BLaER1 (cell line): ENCODE measurements at regions not wholly inside any gene's neighbourhood (a gene's known extent, or its start where the extent isn't known, plus 50 kb on each side); places are given as distances from the start of the nearest gene placed in this dataset.

Source experiments
- H3K27ac ChIP-seq: shearing (Covaris generic); formaldehyde crosslinking; 2 replicates; pipeline ENCODE4 v1.8.1; 2022
- H3K27me3 ChIP-seq: shearing (Covaris generic); formaldehyde crosslinking; 2 replicates; pipeline ENCODE4 v1.8.1; 2022
- H3K36me3 ChIP-seq: shearing (Covaris generic); formaldehyde crosslinking; 2 replicates; pipeline ENCODE4 v1.8.1; 2022
- H3K4me1 ChIP-seq: shearing (Covaris generic); formaldehyde crosslinking; 2 replicates; pipeline ENCODE4 v1.8.1; 2022
- H3K4me2 ChIP-seq: shearing (Covaris generic); formaldehyde crosslinking; 2 replicates; pipeline ENCODE4 v1.8.1; 2022
- H3K4me3 ChIP-seq: shearing (Covaris generic); formaldehyde crosslinking; 2 replicates; pipeline ENCODE4 v1.8.1; 2022
- H3K9ac ChIP-seq: shearing (Covaris generic); formaldehyde crosslinking; 2 replicates; pipeline ENCODE4 v1.8.1; 2022
- H3K9me3 ChIP-seq: shearing (Covaris generic); formaldehyde crosslinking; 2 replicates; pipeline ENCODE4 v1.8.1; 2022
- H4K20me1 ChIP-seq: shearing (Covaris generic); formaldehyde crosslinking; 2 replicates; pipeline ENCODE4 v1.8.1; 2022
- Cebpa-rat ChIP-seq: shearing (Covaris generic); IDR thresholded peaks from 2 replicates; pipeline ENCODE4 v1.8.1; 2022

- H3K4me2 ChIP-seq: no peak overlapping the region
- no peaks in the 10 kb centered on the region for H4K20me1 ChIP-seq
- no peak overlapping the region for H3K27ac ChIP-seq
- H3K4me1 ChIP-seq: no peaks in the 10 kb centered on the region
- H3K9me3 ChIP-seq: no peaks in the 10 kb centered on the region
- H3K36me3 ChIP-seq: no peaks in the 10 kb centered on the region
- H3K9ac ChIP-seq: no peak overlapping the region
- no peak for TF ChIP-seq Cebpa-rat
- H3K27me3 ChIP-seq: no peaks in the 10 kb centered on the region
- no peak overlapping the region for H3K4me3 ChIP-seq
Measured at GRCh38 chr4:27887646-27888045, 1027.0 kb downstream of the STIM2 start.

- H3K4me3 ChIP-seq: no peak overlapping the region
- no peaks in the 10 kb centered on the region for H4K20me1 ChIP-seq
- no peaks in the 10 kb centered on the region for H3K4me1 ChIP-seq
- H3K9me3 ChIP-seq: no peaks in the 10 kb centered on the region
- no peak overlapping the region for H3K27ac ChIP-seq
- no peak overlapping the region for H3K4me2 ChIP-seq
- no peak overlapping the region for H3K9ac ChIP-seq
- H3K36me3 ChIP-seq: no peaks in the 10 kb centered on the region
- TF ChIP-seq Cebpa-rat: no peak
- no peaks in the 10 kb centered on the region for H3K27me3 ChIP-seq
Measured at GRCh38 chr4:27888505-27888904, 1027.9 kb downstream of the STIM2 start.

- Histone ChIP-seq H3K4me2 (no peak overlapping the region), H3K27me3 (no peaks in the 10 kb centered on the region), H4K20me1 (no peaks in the 10 kb centered on the region), H3K4me1 (no peaks in the 10 kb centered on the region), H3K27ac (no peak overlapping the region), H3K36me3 (no peaks in the 10 kb centered on the region), H3K9me3 (no peaks in the 10 kb centered on the region), H3K4me3 (no peak overlapping the region), H3K9ac (no peak overlapping the region)
- no peak for TF ChIP-seq Cebpa-rat
Measured at GRCh38 chr4:27894951-27895350, 1034.3 kb downstream of the STIM2 start.

- TF ChIP-seq Cebpa-rat: no peak
- Histone ChIP-seq H3K27me3 (no peaks in the 10 kb centered on the region), H4K20me1 (no peaks in the 10 kb centered on the region), H3K4me1 (no peaks in the 10 kb centered on the region), H3K4me2 (no peak overlapping the region), H3K36me3 (no peaks in the 10 kb centered on the region), H3K4me3 (no peak overlapping the region), H3K9ac (no peak overlapping the region), H3K27ac (no peak overlapping the region), H3K9me3 (no peaks in the 10 kb centered on the region)
Measured at GRCh38 chr4:27908356-27908755, 1047.7 kb downstream of the STIM2 start.

GRCh38 chr4:27910227-27910626, 1049.6 kb downstream of the STIM2 start:
- Histone ChIP-seq H3K27ac (no peak overlapping the region), H3K4me2 (no peak overlapping the region), H3K4me1 (no peaks in the 10 kb centered on the region), H4K20me1 (no peaks in the 10 kb centered on the region), H3K4me3 (no peak overlapping the region), H3K9ac (no peak overlapping the region), H3K9me3 (no peaks in the 10 kb centered on the region), H3K36me3 (no peaks in the 10 kb centered on the region), H3K27me3 (no peaks in the 10 kb centered on the region)
- no peak for TF ChIP-seq Cebpa-rat

- no peak overlapping the region for H3K4me3 ChIP-seq
- H3K27ac ChIP-seq: no peak overlapping the region
- no peak overlapping the region for H3K9ac ChIP-seq
- no peaks in the 10 kb centered on the region for H3K4me1 ChIP-seq
- no peaks in the 10 kb centered on the region for H3K27me3 ChIP-seq
- H4K20me1 ChIP-seq: no peaks in the 10 kb centered on the region
- no peaks in the 10 kb centered on the region for H3K36me3 ChIP-seq
- no peak overlapping the region for H3K4me2 ChIP-seq
- no peaks in the 10 kb centered on the region for H3K9me3 ChIP-seq
- no peak for TF ChIP-seq Cebpa-rat
Measured at GRCh38 chr4:27911047-27911446, 1050.4 kb downstream of the STIM2 start.

GRCh38 chr4:27913738-27914137, 1053.1 kb downstream of the STIM2 start:
- H3K9me3 ChIP-seq: no peaks in the 10 kb centered on the region
- H3K36me3 ChIP-seq: no peaks in the 10 kb centered on the region
- TF ChIP-seq Cebpa-rat: no peak
- H3K4me2 ChIP-seq: no peak overlapping the region
- H3K27me3 ChIP-seq: no peaks in the 10 kb centered on the region
- H4K20me1 ChIP-seq: no peaks in the 10 kb centered on the region
- H3K9ac ChIP-seq: no peak overlapping the region
- H3K4me1 ChIP-seq: no peaks in the 10 kb centered on the region
- no peak overlapping the region for H3K4me3 ChIP-seq
- no peak overlapping the region for H3K27ac ChIP-seq

GRCh38 chr4:27915822-27916221, 1055.2 kb downstream of the STIM2 start:
- Histone ChIP-seq H3K9ac (no peak overlapping the region), H3K27ac (no peak overlapping the region), H3K4me3 (no peak overlapping the region), H4K20me1 (no peaks in the 10 kb centered on the region), H3K36me3 (no peaks in the 10 kb centered on the region), H3K4me1 (no peaks in the 10 kb centered on the region), H3K4me2 (no peak overlapping the region), H3K9me3 (no peaks in the 10 kb centered on the region), H3K27me3 (no peaks in the 10 kb centered on the region)
- TF ChIP-seq Cebpa-rat: no peak

- H3K27me3 ChIP-seq: no peaks in the 10 kb centered on the region
- TF ChIP-seq Cebpa-rat: no peak
- no peak overlapping the region for H3K4me3 ChIP-seq
- H3K9ac ChIP-seq: no peak overlapping the region
- no peaks in the 10 kb centered on the region for H3K36me3 ChIP-seq
- no peaks in the 10 kb centered on the region for H4K20me1 ChIP-seq
- no peak overlapping the region for H3K4me2 ChIP-seq
- no peak overlapping the region for H3K27ac ChIP-seq
- no peaks in the 10 kb centered on the region for H3K9me3 ChIP-seq
- no peaks in the 10 kb centered on the region for H3K4me1 ChIP-seq
Measured at GRCh38 chr4:27916452-27917184, 1056.0 kb downstream of the STIM2 start.

- H3K4me3 ChIP-seq: no peak overlapping the region
- H4K20me1 ChIP-seq: no peaks in the 10 kb centered on the region
- no peak overlapping the region for H3K4me2 ChIP-seq
- no peaks in the 10 kb centered on the region for H3K36me3 ChIP-seq
- H3K9ac ChIP-seq: no peak overlapping the region
- no peaks in the 10 kb centered on the region for H3K9me3 ChIP-seq
- H3K27ac ChIP-seq: no peak overlapping the region
- no peaks in the 10 kb centered on the region for H3K4me1 ChIP-seq
- H3K27me3 ChIP-seq: no peaks in the 10 kb centered on the region
- no peak for TF ChIP-seq Cebpa-rat
Measured at GRCh38 chr4:27917381-27917780, 1056.7 kb downstream of the STIM2 start.

- no peak overlapping the region for H3K4me3 ChIP-seq
- no peak overlapping the region for H3K9ac ChIP-seq
- no peaks in the 10 kb centered on the region for H3K4me1 ChIP-seq
- H4K20me1 ChIP-seq: no peaks in the 10 kb centered on the region
- H3K9me3 ChIP-seq: no peaks in the 10 kb centered on the region
- H3K36me3 ChIP-seq: no peaks in the 10 kb centered on the region
- no peak overlapping the region for H3K27ac ChIP-seq
- H3K27me3 ChIP-seq: no peaks in the 10 kb centered on the region
- TF ChIP-seq Cebpa-rat: no peak
- no peak overlapping the region for H3K4me2 ChIP-seq
Measured at GRCh38 chr4:27921231-27921630, 1060.6 kb downstream of the STIM2 start.
